ENCODE measurements at regions not wholly inside any gene's neighbourhood (a gene's known extent, or its start where the extent isn't known, plus 50 kb on each side); places are given as distances from the start of the nearest gene placed in this dataset.

DNA sequence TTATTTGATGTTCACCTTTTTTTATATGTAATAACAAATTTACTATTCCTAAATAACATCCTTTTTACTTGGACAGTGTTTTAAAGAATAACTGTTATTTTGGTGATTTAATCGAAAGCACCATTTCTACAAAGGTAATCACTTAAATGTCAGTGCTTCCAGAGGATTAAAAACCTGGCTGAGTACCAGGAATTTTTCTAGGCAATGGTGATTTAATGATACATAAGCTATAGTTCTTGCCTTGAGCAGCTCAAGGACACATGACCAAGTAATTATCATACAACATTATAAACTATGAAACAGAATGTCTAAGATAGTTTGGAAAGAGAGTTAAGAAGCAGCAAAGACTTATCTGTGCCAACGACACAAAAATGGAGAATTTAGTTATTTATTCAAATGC lies 1291.9 kb upstream of the TENM3 start:
- TF ChIP-seq, protein P1, sequence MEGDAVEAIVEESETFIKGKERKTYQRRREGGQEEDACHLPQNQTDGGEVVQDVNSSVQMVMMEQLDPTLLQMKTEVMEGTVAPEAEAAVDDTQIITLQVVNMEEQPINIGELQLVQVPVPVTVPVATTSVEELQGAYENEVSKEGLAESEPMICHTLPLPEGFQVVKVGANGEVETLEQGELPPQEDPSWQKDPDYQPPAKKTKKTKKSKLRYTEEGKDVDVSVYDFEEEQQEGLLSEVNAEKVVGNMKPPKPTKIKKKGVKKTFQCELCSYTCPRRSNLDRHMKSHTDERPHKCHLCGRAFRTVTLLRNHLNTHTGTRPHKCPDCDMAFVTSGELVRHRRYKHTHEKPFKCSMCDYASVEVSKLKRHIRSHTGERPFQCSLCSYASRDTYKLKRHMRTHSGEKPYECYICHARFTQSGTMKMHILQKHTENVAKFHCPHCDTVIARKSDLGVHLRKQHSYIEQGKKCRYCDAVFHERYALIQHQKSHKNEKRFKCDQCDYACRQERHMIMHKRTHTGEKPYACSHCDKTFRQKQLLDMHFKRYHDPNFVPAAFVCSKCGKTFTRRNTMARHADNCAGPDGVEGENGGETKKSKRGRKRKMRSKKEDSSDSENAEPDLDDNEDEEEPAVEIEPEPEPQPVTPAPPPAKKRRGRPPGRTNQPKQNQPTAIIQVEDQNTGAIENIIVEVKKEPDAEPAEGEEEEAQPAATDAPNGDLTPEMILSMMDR (IDR thresholded peaks at IDR 0.05; ENCODE audit: insufficient read depth, low read depth, low read length): no peak
- TF ChIP-seq EZH2 (IDR thresholded peaks at IDR 0.05; ENCODE audit: insufficient read depth, low read length): no peak
